ENCODE measurements at regions not wholly inside any gene's neighbourhood (a gene's known extent, or its start where the extent isn't known, plus 50 kb on each side); places are given as distances from the start of the nearest gene placed in this dataset.

- intact Hi-C loops (cut with micrococcal nuclease): no loop called here
- no TSS peak for BruUV-seq (replicated peaks)
- ChIA-PET CTCF (no interaction called here), POLR2A (interaction anchor here (1.1 kb wide), 1 partner anchor 11 kb away, joined by 3 read pairs; no protein-coding TSS in a partner anchor)
- no peak overlapping the region for H3K27ac Mint-ChIP-seq (ENCODE audit: low read depth, unreplicated experiment)
- H3K9me3 Mint-ChIP-seq (ENCODE audit: unreplicated experiment): no peaks in the 10 kb centered on the region
- peaks cover 4% of the 10 kb centered on the region for H3K4me1 Mint-ChIP-seq (ENCODE audit: insufficient read depth, unreplicated experiment)
- H3K36me3 Mint-ChIP-seq (ENCODE audit: insufficient read depth, unreplicated experiment): no peaks in the 10 kb centered on the region
- peaks cover 14% of the 10 kb centered on the region for H3K27me3 Mint-ChIP-seq (ENCODE audit: insufficient read depth, unreplicated experiment)
- no peak overlapping the region for H3K4me3 Mint-ChIP-seq (ENCODE audit: unreplicated experiment)
- no peak for TF ChIP-seq CTCF (IDR thresholded peaks at IDR 0.05; ENCODE audit: unreplicated experiment)
- no peak for DNase-seq (ENCODE audit: unreplicated experiment)
Measured at GRCh38 chr3:72141264-72141663, 356.3 kb upstream of the PROK2 start.

- intact Hi-C loops (cut with micrococcal nuclease): no loop called here
- H3K9me3 Mint-ChIP-seq (ENCODE audit: unreplicated experiment): no peaks in the 10 kb centered on the region
- H3K27me3 Mint-ChIP-seq (ENCODE audit: insufficient read depth, unreplicated experiment): peaks cover 15% of the 10 kb centered on the region
- no peak for TF ChIP-seq CTCF (IDR thresholded peaks at IDR 0.05; ENCODE audit: unreplicated experiment)
- CTCF ChIA-PET: interaction anchor here (0.6 to 0.7 kb wide), 5 partner anchors 12 to 1381 kb away, joined by 3 to 4 read pairs (median 3); no protein-coding TSS in a partner anchor
- no peaks in the 10 kb centered on the region for H3K36me3 Mint-ChIP-seq (ENCODE audit: insufficient read depth, unreplicated experiment)
- no peak for DNase-seq (ENCODE audit: unreplicated experiment)
- POLR2A ChIA-PET: no interaction called here
- no peaks in the 10 kb centered on the region for H3K4me1 Mint-ChIP-seq (ENCODE audit: insufficient read depth, unreplicated experiment)
- BruUV-seq (replicated peaks): no TSS peak
- no peak overlapping the region for H3K27ac Mint-ChIP-seq (ENCODE audit: low read depth, unreplicated experiment)
- H3K4me3 Mint-ChIP-seq (ENCODE audit: unreplicated experiment): no peak overlapping the region
Measured at GRCh38 chr3:72139316-72139715, 354.4 kb upstream of the PROK2 start.

- Mint-ChIP-seq H3K36me3 (ENCODE audit: insufficient read depth, unreplicated experiment) (no peaks in the 10 kb centered on the region), H3K4me1 (ENCODE audit: insufficient read depth, unreplicated experiment) (no peaks in the 10 kb centered on the region), H3K27ac (ENCODE audit: low read depth, unreplicated experiment) (no peak overlapping the region), H3K9me3 (ENCODE audit: unreplicated experiment) (no peaks in the 10 kb centered on the region), H3K27me3 (ENCODE audit: insufficient read depth, unreplicated experiment) (peaks cover 15% of the 10 kb centered on the region), H3K4me3 (ENCODE audit: unreplicated experiment) (no peak overlapping the region)
- no peak for DNase-seq (ENCODE audit: unreplicated experiment)
- ChIA-PET CTCF (interaction anchor here (0.7 kb wide), 1 partner anchor 616 kb away, joined by 3 read pairs; no protein-coding TSS in a partner anchor), POLR2A (interaction anchor here (0.6 kb wide), 1 partner anchor 99 kb away, joined by 5 read pairs; no protein-coding TSS in a partner anchor)
- BruUV-seq (replicated peaks): no TSS peak
- intact Hi-C loops (cut with micrococcal nuclease): no loop called here
- TF ChIP-seq CTCF (IDR thresholded peaks at IDR 0.05; ENCODE audit: unreplicated experiment): no peak
Measured at GRCh38 chr3:72137865-72138861, 353.2 kb upstream of the PROK2 start.

- ChIA-PET CTCF (interaction anchor here (0.6 kb wide), 1 partner anchor 16 kb away, joined by 3 read pairs; no protein-coding TSS in a partner anchor), POLR2A (no interaction called here)
- Mint-ChIP-seq H3K4me1 (ENCODE audit: insufficient read depth, unreplicated experiment) (no peaks in the 10 kb centered on the region), H3K27me3 (ENCODE audit: insufficient read depth, unreplicated experiment) (peaks cover 15% of the 10 kb centered on the region), H3K27ac (ENCODE audit: low read depth, unreplicated experiment) (no peak overlapping the region), H3K36me3 (ENCODE audit: insufficient read depth, unreplicated experiment) (no peaks in the 10 kb centered on the region), H3K9me3 (ENCODE audit: unreplicated experiment) (no peaks in the 10 kb centered on the region), H3K4me3 (ENCODE audit: unreplicated experiment) (no peak overlapping the region)
- DNase-seq (ENCODE audit: unreplicated experiment): no peak
- no TSS peak for BruUV-seq (replicated peaks)
- TF ChIP-seq CTCF (IDR thresholded peaks at IDR 0.05; ENCODE audit: unreplicated experiment): no peak
- intact Hi-C loops (cut with micrococcal nuclease): no loop called here
Measured at GRCh38 chr3:72135636-72136035, 350.7 kb upstream of the PROK2 start.

All from MCF 10A (cell line).